ENCODE measurements at regions not wholly inside any gene's neighbourhood (a gene's known extent, or its start where the extent isn't known, plus 50 kb on each side); places are given as distances from the start of the nearest gene placed in this dataset.

GRCh38 chr3:24917908-24918307 is 423.3 kb upstream of the THRB start:
- no peak for TF ChIP-seq CTCF (IDR thresholded peaks at IDR 0.05)
- TF ChIP-seq POLR2A (IDR thresholded peaks at IDR 0.05), result no peak
- Histone ChIP-seq H3K36me3 (ENCODE audit: low read depth, missing control alignments) (no peaks in the 10 kb centered on the region), H3K27me3 (no peaks in the 10 kb centered on the region), H3K9me3 (no peaks in the 10 kb centered on the region), H3K4me3 (no peak overlapping the region), H3K4me1 (no peaks in the 10 kb centered on the region), H3K27ac (no peak overlapping the region)
- no peak for DNase-seq
- intact Hi-C loops (cut with DNase I; ENCODE audit: low total_unique reads), result no loop called here
- 90 to 93% methylated on average over 5 of the region's 5 CpGs for WGBS, 2 donors

GRCh38 chr3:24923570-24923969 is 428.9 kb upstream of the THRB start:
- no peak overlapping the region for H3K27ac ChIP-seq
- intact Hi-C loops (cut with DNase I; ENCODE audit: low total_unique reads), result no loop called here
- no peaks in the 10 kb centered on the region for H3K9me3 ChIP-seq
- no peaks in the 10 kb centered on the region for H3K36me3 ChIP-seq (ENCODE audit: low read depth, missing control alignments)
- H3K27me3 ChIP-seq, result no peaks in the 10 kb centered on the region
- WGBS, 2 donors, result 76 to 88% methylated on average over 2 of the region's 2 CpGs
- TF ChIP-seq POLR2A (IDR thresholded peaks at IDR 0.05), result no peak
- no peak for TF ChIP-seq CTCF (IDR thresholded peaks at IDR 0.05)
- H3K4me1 ChIP-seq, result no peaks in the 10 kb centered on the region
- H3K4me3 ChIP-seq, result no peak overlapping the region
- DNase-seq, result no peak

GRCh38 chr3:24929521-24929920 is 434.9 kb upstream of the THRB start:
- Histone ChIP-seq H3K9me3 (no peaks in the 10 kb centered on the region), H3K36me3 (ENCODE audit: low read depth, missing control alignments) (no peaks in the 10 kb centered on the region), H3K4me3 (no peak overlapping the region), H3K4me1 (no peaks in the 10 kb centered on the region), H3K27me3 (no peaks in the 10 kb centered on the region), H3K27ac (no peak overlapping the region)
- intact Hi-C loops (cut with DNase I; ENCODE audit: low total_unique reads), result no loop called here
- 95 to 97% methylated on average over 1 of the region's 1 CpG for WGBS, 2 donors
- no peak for TF ChIP-seq CTCF (IDR thresholded peaks at IDR 0.05)
- no peak for TF ChIP-seq POLR2A (IDR thresholded peaks at IDR 0.05)
- DNase-seq, result no peak

GRCh38 chr3:24933401-24933800 is 438.8 kb upstream of the THRB start:
- H3K4me3 ChIP-seq, result no peak overlapping the region
- intact Hi-C loops (cut with DNase I; ENCODE audit: low total_unique reads), result no loop called here
- H3K36me3 ChIP-seq (ENCODE audit: low read depth, missing control alignments), result no peaks in the 10 kb centered on the region
- TF ChIP-seq CTCF (IDR thresholded peaks at IDR 0.05), result no peak
- TF ChIP-seq POLR2A (IDR thresholded peaks at IDR 0.05), result no peak
- no peaks in the 10 kb centered on the region for H3K27me3 ChIP-seq
- DNase-seq, result no peak
- 93 to 99% methylated on average over 3 of the region's 3 CpGs for WGBS, 2 donors
- H3K4me1 ChIP-seq, result no peaks in the 10 kb centered on the region
- no peaks in the 10 kb centered on the region for H3K9me3 ChIP-seq
- no peak overlapping the region for H3K27ac ChIP-seq

- no peaks in the 10 kb centered on the region for H3K4me1 ChIP-seq
- DNase-seq, result no peak
- H3K36me3 ChIP-seq (ENCODE audit: low read depth, missing control alignments), result no peaks in the 10 kb centered on the region
- no peaks in the 10 kb centered on the region for H3K27me3 ChIP-seq
- TF ChIP-seq CTCF (IDR thresholded peaks at IDR 0.05) (no peak), POLR2A (IDR thresholded peaks at IDR 0.05) (no peak)
- H3K4me3 ChIP-seq, result no peak overlapping the region
- intact Hi-C loops (cut with DNase I; ENCODE audit: low total_unique reads), result no loop called here
- WGBS, 2 donors, result 39 to 52% methylated on average over 1 of the region's 1 CpG
- H3K9me3 ChIP-seq, result no peaks in the 10 kb centered on the region
- no peak overlapping the region for H3K27ac ChIP-seq
Observed at GRCh38 chr3:24936574-24936973, 441.9 kb upstream of the THRB start.

Measured in testis (tissue), 2 donors.